HEK293 (cell line): ENCODE measurements at regions not wholly inside any gene's neighbourhood (a gene's known extent, or its start where the extent isn't known, plus 50 kb on each side); places are given as distances from the start of the nearest gene placed in this dataset.

ENCODE experiments used
- CTCF ChIA-PET: fragments of 350-600 bp; formaldehyde crosslinking; extraction: SDS; loops from one replicate; lab custom pipeline; 2021; ENCODE audit warnings: antibody characterized with exemption; lab: Yijun Ruan, JAX
- POLR2A ChIA-PET: fragments of 300-600 bp; formaldehyde crosslinking; extraction: SDS; loops from one replicate; lab custom pipeline; 2020; ENCODE audit warnings: antibody characterized with exemption, inconsistent platforms; lab: Yijun Ruan, JAX
- H3K27ac ChIP-seq: fragments of 200-500 bp; sonication (Bioruptor generic); 2 replicates; pipeline ENCODE4 v1.5.1; 2014; ENCODE audit warnings: low read depth, low read length, control low read depth, inconsistent platforms; ENCODE audit errors: extremely low read depth
- H3K36me3 ChIP-seq, 2 experiments: fragments of 200-500 bp in 1 of 2; sonication (Bioruptor generic) in 1 of 2; 1 replicate in 1 of 2; 2 replicates in 1 of 2; pipeline ENCODE4 v1.5.1; 2014 to 2017; ENCODE audit warnings: inconsistent platforms in 2 of 2, low read length in 2 of 2; ENCODE audit not compliant: control insufficient read depth in 2 of 2, insufficient read depth in 1 of 2
- H3K4me1 ChIP-seq: fragments of 200-500 bp; sonication (Bioruptor generic); 2 replicates; pipeline ENCODE4 v1.5.1; 2014; ENCODE audit warnings: mild to moderate bottlenecking, low read length, inconsistent platforms; ENCODE audit not compliant: control insufficient read depth, insufficient read depth
- H3K4me3 ChIP-seq: 2 replicates; pipeline ENCODE4 v1.5.1; 2011; ENCODE audit warnings: low read depth, mild to moderate bottlenecking, control low read depth, low read length, moderate library complexity
- H3K9me3 ChIP-seq: fragments of 200-500 bp; sonication (Bioruptor generic); 2 replicates; pipeline ENCODE4 v1.5.1; 2014; ENCODE audit warnings: low read depth, low read length, inconsistent platforms; ENCODE audit not compliant: control insufficient read depth, insufficient read depth
- BCL11B ChIP-seq: fragments of 450-650 bp; formaldehyde crosslinking; IDR thresholded peaks from 2 replicates; pipeline ENCODE4 v1.5.1; 2016; ENCODE audit warnings: low read depth, missing biosample characterization, missing genetic modification characterization
- EGR2 ChIP-seq: fragments of 450-650 bp; formaldehyde crosslinking; IDR thresholded peaks from 2 replicates; pipeline ENCODE4 v1.5.1; 2016; ENCODE audit warnings: low read depth, missing biosample characterization, missing genetic modification characterization
- FEZF1 ChIP-seq: fragments of 450-650 bp; formaldehyde crosslinking; IDR thresholded peaks from 2 replicates; pipeline ENCODE4 v1.5.1; 2016; ENCODE audit warnings: missing biosample characterization, missing genetic modification characterization
- KLF7 ChIP-seq: fragments of 450-650 bp; formaldehyde crosslinking; IDR thresholded peaks from 2 replicates; pipeline ENCODE4 v1.5.1; 2016; ENCODE audit warnings: missing biosample characterization, missing genetic modification characterization, borderline replicate concordance
- ZBTB1 ChIP-seq: fragments of 450-650 bp; formaldehyde crosslinking; IDR thresholded peaks from 2 replicates; pipeline ENCODE4 v1.5.1; 2016; ENCODE audit warnings: missing biosample characterization, missing genetic modification characterization
- ZFP3 ChIP-seq: fragments of 450-650 bp; formaldehyde crosslinking; IDR thresholded peaks from 2 replicates; pipeline ENCODE4 v1.5.1; 2016; ENCODE audit warnings: low read depth, missing biosample characterization, missing genetic modification characterization
- ZNF138 ChIP-seq: fragments of 450-650 bp; formaldehyde crosslinking; IDR thresholded peaks from 2 replicates; pipeline ENCODE4 v1.5.1; 2016; ENCODE audit warnings: missing biosample characterization, missing genetic modification characterization, borderline replicate concordance
- ZNF175 ChIP-seq: fragments of 450-650 bp; formaldehyde crosslinking; IDR thresholded peaks from 2 replicates; pipeline ENCODE4 v1.5.1; 2016; ENCODE audit warnings: missing biosample characterization, missing genetic modification characterization
- ZNF24 ChIP-seq: fragments of 450-650 bp; formaldehyde crosslinking; IDR thresholded peaks from 2 replicates; pipeline ENCODE4 v1.5.1; 2016; ENCODE audit warnings: missing biosample characterization, missing genetic modification characterization
- ZNF366 ChIP-seq: fragments of 450-650 bp; formaldehyde crosslinking; conservative IDR thresholded peaks from 2 replicates; pipeline ENCODE4 v1.5.1; 2016; ENCODE audit warnings: missing biosample characterization, missing genetic modification characterization
- ZNF549 ChIP-seq: fragments of 450-650 bp; IDR thresholded peaks from 2 replicates; pipeline ENCODE4 v1.5.1; 2018; ENCODE audit warnings: missing biosample characterization, missing genetic modification characterization, mild to moderate bottlenecking, inconsistent platforms, moderate library complexity
- ZNF654 ChIP-seq: fragments of 450-650 bp; formaldehyde crosslinking; IDR thresholded peaks from 2 replicates; pipeline ENCODE4 v1.5.1; 2016; ENCODE audit warnings: low read depth, missing biosample characterization, missing genetic modification characterization
- TF ChIP-seq, protein P1 (sequence below): fragments of 450-650 bp; formaldehyde crosslinking; IDR thresholded peaks from 2 replicates; pipeline ENCODE4 v1.5.1; 2016; ENCODE audit warnings: missing biosample characterization, missing genetic modification characterization, low read depth
- TF ChIP-seq, protein P2 (sequence below): fragments of 450-650 bp; formaldehyde crosslinking; IDR thresholded peaks from 2 replicates; pipeline ENCODE4 v1.5.1; 2017; ENCODE audit warnings: missing biosample characterization, missing genetic modification characterization
- TF ChIP-seq, protein P3 (sequence below): fragments of 450-650 bp; formaldehyde crosslinking; IDR thresholded peaks from 2 replicates; pipeline ENCODE4 v1.5.1; 2016; ENCODE audit warnings: missing biosample characterization, missing genetic modification characterization, low read depth

DNA sequence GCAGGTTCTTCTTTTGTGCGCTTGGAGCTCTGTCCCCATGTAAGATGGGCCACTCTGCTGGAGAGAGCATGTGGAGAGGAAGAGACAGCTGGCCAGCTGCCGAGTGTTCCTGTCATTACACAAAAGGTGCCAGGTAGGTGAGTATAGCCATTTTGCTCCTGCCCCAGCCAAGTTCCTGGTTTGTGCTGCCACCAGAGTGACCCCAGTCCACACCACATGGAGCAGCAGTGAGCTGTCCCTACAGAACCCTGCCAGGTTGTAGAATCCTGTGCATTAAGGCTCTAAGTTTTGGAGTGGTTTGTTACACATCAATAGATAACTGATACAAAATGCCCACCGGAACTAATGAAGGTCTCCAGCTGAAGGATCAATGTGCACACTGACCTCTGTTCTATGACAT, 84.6 kb upstream of the GHITM start:
- ChIA-PET CTCF (no interaction called here), POLR2A (no interaction called here)
- Histone ChIP-seq H3K9me3 (no peaks in the 10 kb centered on the region), H3K27ac (no peak overlapping the region), H3K4me1 (no peaks in the 10 kb centered on the region), H3K36me3 (no peaks in the 10 kb centered on the region), H3K4me3 (no peak overlapping the region)
- TF ChIP-seq ZNF138 (tag by site-specific recombination) (no peak), ZNF654 (no peak), BCL11B (no peak), ZNF175 (no peak)
- TF ChIP-seq, protein P1, sequence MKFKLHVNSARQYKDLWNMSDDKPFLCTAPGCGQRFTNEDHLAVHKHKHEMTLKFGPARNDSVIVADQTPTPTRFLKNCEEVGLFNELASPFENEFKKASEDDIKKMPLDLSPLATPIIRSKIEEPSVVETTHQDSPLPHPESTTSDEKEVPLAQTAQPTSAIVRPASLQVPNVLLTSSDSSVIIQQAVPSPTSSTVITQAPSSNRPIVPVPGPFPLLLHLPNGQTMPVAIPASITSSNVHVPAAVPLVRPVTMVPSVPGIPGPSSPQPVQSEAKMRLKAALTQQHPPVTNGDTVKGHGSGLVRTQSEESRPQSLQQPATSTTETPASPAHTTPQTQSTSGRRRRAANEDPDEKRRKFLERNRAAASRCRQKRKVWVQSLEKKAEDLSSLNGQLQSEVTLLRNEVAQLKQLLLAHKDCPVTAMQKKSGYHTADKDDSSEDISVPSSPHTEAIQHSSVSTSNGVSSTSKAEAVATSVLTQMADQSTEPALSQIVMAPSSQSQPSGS (tag by site-specific recombination), result no peak

DNA sequence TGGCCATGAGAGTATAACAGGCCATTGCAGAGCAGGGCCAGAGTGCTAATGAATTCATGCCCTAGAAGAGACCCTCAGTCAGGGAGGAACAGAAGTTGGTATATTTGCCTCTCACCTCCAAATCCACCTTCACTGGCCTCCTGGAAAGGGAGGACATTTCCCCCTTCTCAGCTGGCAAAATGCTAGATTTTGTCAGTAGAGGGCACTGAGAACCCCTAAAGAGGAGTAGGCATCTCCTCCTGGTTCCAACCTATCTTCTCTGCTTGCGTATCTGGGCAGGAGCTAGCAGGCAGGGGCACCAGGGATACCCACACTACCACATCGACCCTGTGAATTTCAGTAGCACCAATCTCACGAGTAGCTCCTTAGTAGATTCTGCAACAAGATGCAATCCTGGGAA, 79.8 kb upstream of the GHITM start:
- no peak overlapping the region for H3K4me3 ChIP-seq
- no peak for TF ChIP-seq ZFP3 (tag by site-specific recombination)
- TF ChIP-seq, protein P2, sequence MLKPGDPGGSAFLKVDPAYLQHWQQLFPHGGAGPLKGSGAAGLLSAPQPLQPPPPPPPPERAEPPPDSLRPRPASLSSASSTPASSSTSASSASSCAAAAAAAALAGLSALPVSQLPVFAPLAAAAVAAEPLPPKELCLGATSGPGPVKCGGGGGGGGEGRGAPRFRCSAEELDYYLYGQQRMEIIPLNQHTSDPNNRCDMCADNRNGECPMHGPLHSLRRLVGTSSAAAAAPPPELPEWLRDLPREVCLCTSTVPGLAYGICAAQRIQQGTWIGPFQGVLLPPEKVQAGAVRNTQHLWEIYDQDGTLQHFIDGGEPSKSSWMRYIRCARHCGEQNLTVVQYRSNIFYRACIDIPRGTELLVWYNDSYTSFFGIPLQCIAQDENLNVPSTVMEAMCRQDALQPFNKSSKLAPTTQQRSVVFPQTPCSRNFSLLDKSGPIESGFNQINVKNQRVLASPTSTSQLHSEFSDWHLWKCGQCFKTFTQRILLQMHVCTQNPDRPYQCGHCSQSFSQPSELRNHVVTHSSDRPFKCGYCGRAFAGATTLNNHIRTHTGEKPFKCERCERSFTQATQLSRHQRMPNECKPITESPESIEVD (tag by site-specific recombination), result no peak
- no peak for TF ChIP-seq ZBTB1 (tag by site-specific recombination)
- TF ChIP-seq ZNF24 (tag by site-specific recombination), result no peak
- no peak for TF ChIP-seq FEZF1 (tag by site-specific recombination)
- H3K4me1 ChIP-seq, result no peaks in the 10 kb centered on the region
- ChIA-PET POLR2A (no interaction called here), CTCF (interaction anchor here (0.6 to 0.9 kb wide), 3 partner anchors 72 to 155 kb away, joined by 3 read pairs; no protein-coding TSS in a partner anchor)
- no peak overlapping the region for H3K27ac ChIP-seq
- H3K36me3 ChIP-seq, result no peaks in the 10 kb centered on the region
- no peaks in the 10 kb centered on the region for H3K9me3 ChIP-seq

DNA sequence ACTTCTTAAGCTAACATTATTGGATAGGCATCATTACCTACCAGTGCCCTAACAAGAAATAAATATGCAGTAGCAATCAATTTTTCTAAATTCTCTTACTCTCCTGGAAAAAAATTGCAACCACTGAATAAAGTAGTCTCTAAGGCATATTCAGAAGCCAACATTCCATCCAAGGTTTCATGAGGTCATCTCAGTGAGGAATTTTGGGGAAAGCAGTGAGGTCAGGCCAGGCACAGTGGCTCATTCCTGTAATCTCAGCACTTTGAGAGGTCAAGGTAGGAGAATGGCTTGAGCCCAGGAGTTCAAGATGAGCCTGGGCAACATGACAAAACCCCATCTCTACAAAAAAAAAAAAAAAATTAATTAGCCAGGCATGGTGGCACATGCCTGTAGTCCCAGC, 75.9 kb upstream of the GHITM start:
- TF ChIP-seq KLF7 (tag by site-specific recombination), result no peak
- no peak for TF ChIP-seq ZNF549 (tag by site-specific recombination)
- TF ChIP-seq, protein P1 (tag by site-specific recombination), result no peak
- TF ChIP-seq, protein P3, sequence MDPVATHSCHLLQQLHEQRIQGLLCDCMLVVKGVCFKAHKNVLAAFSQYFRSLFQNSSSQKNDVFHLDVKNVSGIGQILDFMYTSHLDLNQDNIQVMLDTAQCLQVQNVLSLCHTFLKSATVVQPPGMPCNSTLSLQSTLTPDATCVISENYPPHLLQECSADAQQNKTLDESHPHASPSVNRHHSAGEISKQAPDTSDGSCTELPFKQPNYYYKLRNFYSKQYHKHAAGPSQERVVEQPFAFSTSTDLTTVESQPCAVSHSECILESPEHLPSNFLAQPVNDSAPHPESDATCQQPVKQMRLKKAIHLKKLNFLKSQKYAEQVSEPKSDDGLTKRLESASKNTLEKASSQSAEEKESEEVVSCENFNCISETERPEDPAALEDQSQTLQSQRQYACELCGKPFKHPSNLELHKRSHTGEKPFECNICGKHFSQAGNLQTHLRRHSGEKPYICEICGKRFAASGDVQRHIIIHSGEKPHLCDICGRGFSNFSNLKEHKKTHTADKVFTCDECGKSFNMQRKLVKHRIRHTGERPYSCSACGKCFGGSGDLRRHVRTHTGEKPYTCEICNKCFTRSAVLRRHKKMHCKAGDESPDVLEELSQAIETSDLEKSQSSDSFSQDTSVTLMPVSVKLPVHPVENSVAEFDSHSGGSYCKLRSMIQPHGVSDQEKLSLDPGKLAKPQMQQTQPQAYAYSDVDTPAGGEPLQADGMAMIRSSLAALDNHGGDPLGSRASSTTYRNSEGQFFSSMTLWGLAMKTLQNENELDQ (tag by site-specific recombination), result no peak
- no peak for TF ChIP-seq ZNF366 (tag by site-specific recombination)
- TF ChIP-seq EGR2, result no peak
- no peaks in the 10 kb centered on the region for H3K36me3 ChIP-seq
- no peak overlapping the region for H3K27ac ChIP-seq
- ChIA-PET CTCF (interaction anchor here (1.1 kb wide), 1 partner anchor 13 kb away, joined by 6 read pairs; no protein-coding TSS in a partner anchor), POLR2A (no interaction called here)
- no peaks in the 10 kb centered on the region for H3K4me1 ChIP-seq
- no peak overlapping the region for H3K4me3 ChIP-seq
- no peaks in the 10 kb centered on the region for H3K9me3 ChIP-seq
